ENCODE measurements at regions not wholly inside any gene's neighbourhood (a gene's known extent, or its start where the extent isn't known, plus 50 kb on each side); places are given as distances from the start of the nearest gene placed in this dataset.

DNA sequence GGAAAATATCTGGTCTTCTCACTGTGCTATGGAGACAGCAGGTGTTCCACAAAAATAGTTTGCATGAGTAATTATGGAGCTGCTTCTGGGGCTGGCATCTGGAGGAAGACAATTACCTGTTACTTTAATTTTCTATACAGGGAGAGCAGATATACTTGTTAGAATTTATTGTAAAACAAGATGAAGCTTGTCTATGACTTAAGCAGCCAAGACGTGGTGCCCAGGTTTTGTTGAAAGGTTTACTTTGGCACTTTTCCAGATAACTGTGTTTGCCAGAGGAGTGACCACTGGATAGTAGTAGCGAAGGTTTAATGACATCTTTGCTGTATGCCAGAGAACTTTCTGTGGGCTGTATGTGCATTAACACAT is 134.5 kb upstream of the KL start:
- TF ChIP-seq, protein P1, sequence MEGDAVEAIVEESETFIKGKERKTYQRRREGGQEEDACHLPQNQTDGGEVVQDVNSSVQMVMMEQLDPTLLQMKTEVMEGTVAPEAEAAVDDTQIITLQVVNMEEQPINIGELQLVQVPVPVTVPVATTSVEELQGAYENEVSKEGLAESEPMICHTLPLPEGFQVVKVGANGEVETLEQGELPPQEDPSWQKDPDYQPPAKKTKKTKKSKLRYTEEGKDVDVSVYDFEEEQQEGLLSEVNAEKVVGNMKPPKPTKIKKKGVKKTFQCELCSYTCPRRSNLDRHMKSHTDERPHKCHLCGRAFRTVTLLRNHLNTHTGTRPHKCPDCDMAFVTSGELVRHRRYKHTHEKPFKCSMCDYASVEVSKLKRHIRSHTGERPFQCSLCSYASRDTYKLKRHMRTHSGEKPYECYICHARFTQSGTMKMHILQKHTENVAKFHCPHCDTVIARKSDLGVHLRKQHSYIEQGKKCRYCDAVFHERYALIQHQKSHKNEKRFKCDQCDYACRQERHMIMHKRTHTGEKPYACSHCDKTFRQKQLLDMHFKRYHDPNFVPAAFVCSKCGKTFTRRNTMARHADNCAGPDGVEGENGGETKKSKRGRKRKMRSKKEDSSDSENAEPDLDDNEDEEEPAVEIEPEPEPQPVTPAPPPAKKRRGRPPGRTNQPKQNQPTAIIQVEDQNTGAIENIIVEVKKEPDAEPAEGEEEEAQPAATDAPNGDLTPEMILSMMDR (IDR thresholded peaks at IDR 0.05; ENCODE audit: low read depth, low read length, missing control alignments): no peak
- no peak overlapping the region for H3K4me3 ChIP-seq (replicated peaks; ENCODE audit: low read depth, low read length)
- DNase-seq (ENCODE audit: extremely low read depth, low read depth): no peak

DNA sequence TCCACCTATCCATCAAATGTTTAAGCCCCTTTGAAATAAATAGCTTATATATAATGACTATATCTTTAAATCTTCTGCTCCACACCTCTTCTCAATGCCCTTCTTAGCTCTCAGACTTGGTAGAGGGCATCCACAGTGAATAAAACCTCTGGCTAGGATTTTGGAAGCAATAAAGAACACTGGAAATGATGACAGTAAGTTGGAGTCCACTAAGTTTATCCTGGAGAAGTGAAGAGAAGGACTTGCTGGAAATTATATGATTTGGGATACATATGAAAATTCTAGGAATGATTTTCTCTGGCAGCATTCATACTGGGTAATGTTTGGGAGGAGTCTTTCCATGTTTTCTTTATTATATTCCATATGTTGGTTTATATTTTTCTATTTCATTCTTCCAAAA is 133.5 kb upstream of the KL start:
- no peak overlapping the region for H3K4me3 ChIP-seq (replicated peaks; ENCODE audit: low read depth, low read length)
- TF ChIP-seq, protein P1 (IDR thresholded peaks at IDR 0.05; ENCODE audit: low read depth, low read length, missing control alignments): no peak
- no peak for DNase-seq (ENCODE audit: extremely low read depth, low read depth)

DNA sequence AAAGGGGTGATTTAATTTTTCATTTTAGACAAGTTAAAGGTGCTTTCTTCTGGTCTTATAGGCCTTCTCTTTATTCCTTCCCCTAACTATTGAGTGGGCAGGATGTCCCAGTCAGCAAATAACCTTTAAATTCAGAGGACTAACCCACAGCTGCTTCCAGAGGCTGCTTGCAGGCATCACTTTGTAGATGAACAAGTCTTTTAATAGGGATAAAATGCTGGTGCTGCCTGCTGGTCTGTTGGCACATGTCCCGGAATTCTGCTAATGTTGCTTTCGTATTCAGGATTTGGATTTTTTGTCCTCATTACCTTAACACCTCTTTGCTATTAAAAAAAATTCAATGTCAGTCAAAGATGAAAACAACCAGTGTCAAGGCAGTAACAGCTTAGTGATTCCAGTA is 132.7 kb upstream of the KL start:
- DNase-seq (ENCODE audit: extremely low read depth, low read depth): no peak
- TF ChIP-seq, protein P1 (IDR thresholded peaks at IDR 0.05; ENCODE audit: low read depth, low read length, missing control alignments): no peak
- no peak overlapping the region for H3K4me3 ChIP-seq (replicated peaks; ENCODE audit: low read depth, low read length)

DNA sequence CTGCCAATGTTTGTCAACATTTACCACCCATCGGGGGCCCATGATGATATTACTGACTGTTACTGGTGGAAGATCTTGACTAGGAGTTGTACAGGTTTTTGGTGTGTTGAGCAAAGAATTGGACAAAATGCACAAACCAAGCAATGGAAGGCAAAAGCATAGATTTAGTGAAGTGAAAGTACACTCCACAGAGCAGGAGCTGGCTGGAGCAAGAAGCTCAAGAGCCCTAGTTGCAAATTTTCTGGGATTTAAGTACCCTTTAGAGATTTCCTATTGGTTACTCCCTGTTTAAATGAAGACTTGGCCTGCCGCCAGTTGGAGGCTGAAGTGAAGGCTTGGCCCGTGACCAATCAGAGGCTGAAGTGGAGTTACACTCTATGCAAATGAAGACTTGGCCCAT is 128.6 kb upstream of the KL start:
- H3K4me3 ChIP-seq (replicated peaks; ENCODE audit: low read depth, low read length): no peak overlapping the region
- DNase-seq (ENCODE audit: extremely low read depth, low read depth): no peak
- TF ChIP-seq, protein P1 (IDR thresholded peaks at IDR 0.05; ENCODE audit: low read depth, low read length, missing control alignments): no peak

DNA sequence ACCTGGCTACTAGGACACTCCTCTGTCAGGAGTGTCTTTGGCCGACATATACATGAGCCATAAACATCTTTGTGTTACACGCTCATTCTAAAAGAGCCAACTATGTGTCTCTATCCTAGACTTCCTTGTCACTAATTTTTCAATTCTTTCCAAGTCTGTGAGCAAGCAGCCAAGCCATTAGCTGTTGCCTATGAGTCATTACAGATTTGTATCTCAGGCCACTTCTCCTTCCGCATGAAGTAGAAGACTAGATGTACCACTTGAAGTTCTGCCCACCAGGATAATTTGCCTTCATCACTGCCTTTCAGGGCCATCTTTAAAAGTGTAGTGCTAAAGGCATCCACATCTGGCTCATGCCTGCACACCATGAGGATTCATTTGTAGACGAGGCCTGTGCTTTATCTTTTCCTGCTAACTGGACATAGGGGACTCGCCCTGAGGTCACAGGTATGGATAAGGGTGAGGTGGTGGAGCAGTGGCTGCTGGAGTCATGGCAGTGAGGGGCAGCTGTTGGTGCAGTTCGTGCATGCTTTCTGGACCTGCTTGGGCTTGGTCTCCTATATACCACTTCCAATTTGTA is 126.1 kb upstream of the KL start:
- no peak for DNase-seq (ENCODE audit: extremely low read depth, low read depth)
- no peak overlapping the region for H3K4me3 ChIP-seq (replicated peaks; ENCODE audit: low read depth, low read length)
- TF ChIP-seq, protein P1 (IDR thresholded peaks at IDR 0.05; ENCODE audit: low read depth, low read length, missing control alignments): no peak

DNA sequence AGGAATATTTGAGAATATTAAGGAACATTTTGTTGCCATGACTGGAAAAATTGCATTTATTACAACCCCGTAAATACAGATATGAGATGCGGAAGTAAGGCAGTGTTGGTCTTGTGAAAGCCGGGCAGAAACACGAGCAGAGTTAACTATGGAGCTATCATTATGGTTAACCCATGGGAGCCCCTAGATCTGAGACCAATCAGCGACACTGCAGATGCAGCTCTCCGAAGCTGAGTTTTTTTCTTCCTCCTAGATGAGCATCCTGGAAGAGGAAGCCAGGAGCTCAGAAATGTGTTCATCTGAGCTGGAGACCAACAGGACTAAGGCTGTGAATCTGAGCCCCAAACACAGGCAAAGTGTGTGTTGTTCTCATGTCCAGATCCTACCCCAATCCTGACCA is 123.0 kb upstream of the KL start:
- no peak for DNase-seq (ENCODE audit: extremely low read depth, low read depth)
- no peak overlapping the region for H3K4me3 ChIP-seq (replicated peaks; ENCODE audit: low read depth, low read length)
- TF ChIP-seq, protein P1 (IDR thresholded peaks at IDR 0.05; ENCODE audit: low read depth, low read length, missing control alignments): no peak

DNA sequence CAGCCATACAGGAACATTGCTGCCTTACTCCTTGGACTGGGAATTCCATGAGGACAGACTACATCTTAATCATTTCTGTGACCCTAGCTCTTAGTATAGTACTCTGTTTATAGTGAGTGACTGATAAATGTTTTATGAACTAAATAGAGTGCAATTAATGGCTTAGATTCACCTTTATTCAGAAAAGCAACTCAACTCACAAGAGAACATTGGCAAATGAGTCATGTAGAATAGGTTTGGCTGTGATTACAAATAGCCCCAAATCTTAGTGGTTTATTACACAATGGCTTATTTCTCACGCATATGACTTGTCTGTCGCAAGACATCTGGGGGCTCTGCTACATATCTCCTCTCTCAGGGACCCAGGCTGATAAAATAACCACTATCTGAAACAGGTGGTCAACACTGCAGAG is 121.6 kb upstream of the KL start:
- TF ChIP-seq, protein P1 (IDR thresholded peaks at IDR 0.05; ENCODE audit: low read depth, low read length, missing control alignments): no peak
- no peak overlapping the region for H3K4me3 ChIP-seq (replicated peaks; ENCODE audit: low read depth, low read length)
- DNase-seq (ENCODE audit: extremely low read depth, low read depth): no peak
